ENCODE measurements at regions not wholly inside any gene's neighbourhood (a gene's known extent, or its start where the extent isn't known, plus 50 kb on each side); places are given as distances from the start of the nearest gene placed in this dataset.

DNA sequence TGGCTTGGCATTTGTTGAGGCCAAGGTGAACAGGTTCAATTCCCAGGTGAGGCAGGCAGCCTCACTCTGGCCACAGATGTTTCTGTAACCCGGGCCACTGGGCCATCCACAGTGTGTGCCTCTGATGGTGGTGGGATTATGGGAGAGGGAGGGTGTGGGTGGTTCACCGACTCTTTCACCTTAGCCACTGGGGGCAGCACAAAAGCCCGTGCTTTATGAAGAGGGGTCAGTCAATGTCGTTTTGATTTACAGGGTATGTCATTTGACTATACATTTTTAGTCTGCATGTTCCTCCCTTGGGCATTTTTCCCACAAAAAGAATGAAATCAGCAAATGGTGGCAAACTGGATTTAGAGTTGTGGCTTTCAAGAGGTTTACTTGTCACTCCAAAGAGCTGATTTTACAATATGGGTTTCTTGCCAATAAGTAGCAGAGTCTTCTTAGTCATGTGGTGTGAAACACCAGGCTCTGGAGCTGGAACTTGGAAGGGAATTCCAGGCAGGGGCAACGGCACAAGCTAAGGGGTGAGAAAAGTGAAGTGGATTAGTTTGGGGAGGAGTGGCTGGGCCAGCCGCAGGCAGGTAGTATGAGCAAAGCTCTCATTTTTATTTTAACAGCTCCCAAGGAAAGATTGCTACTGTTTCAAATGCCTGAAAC is 217.8 kb upstream of the ZBED5 start:
- no peak overlapping the region for H3K4me3 ChIP-seq (replicated peaks; ENCODE audit: insufficient read depth, low read length)
- TF ChIP-seq GABPA (IDR thresholded peaks at IDR 0.05; ENCODE audit: low read depth) (no peak), CTCF (IDR thresholded peaks at IDR 0.05; ENCODE audit: insufficient read depth, low read length) (no peak), POLR2AphosphoS5 (IDR thresholded peaks at IDR 0.05; ENCODE audit: low read depth) (no peak), SPI1 (IDR thresholded peaks at IDR 0.05; ENCODE audit: borderline replicate concordance, low read depth) (no peak)
- TF ChIP-seq, protein P1, sequence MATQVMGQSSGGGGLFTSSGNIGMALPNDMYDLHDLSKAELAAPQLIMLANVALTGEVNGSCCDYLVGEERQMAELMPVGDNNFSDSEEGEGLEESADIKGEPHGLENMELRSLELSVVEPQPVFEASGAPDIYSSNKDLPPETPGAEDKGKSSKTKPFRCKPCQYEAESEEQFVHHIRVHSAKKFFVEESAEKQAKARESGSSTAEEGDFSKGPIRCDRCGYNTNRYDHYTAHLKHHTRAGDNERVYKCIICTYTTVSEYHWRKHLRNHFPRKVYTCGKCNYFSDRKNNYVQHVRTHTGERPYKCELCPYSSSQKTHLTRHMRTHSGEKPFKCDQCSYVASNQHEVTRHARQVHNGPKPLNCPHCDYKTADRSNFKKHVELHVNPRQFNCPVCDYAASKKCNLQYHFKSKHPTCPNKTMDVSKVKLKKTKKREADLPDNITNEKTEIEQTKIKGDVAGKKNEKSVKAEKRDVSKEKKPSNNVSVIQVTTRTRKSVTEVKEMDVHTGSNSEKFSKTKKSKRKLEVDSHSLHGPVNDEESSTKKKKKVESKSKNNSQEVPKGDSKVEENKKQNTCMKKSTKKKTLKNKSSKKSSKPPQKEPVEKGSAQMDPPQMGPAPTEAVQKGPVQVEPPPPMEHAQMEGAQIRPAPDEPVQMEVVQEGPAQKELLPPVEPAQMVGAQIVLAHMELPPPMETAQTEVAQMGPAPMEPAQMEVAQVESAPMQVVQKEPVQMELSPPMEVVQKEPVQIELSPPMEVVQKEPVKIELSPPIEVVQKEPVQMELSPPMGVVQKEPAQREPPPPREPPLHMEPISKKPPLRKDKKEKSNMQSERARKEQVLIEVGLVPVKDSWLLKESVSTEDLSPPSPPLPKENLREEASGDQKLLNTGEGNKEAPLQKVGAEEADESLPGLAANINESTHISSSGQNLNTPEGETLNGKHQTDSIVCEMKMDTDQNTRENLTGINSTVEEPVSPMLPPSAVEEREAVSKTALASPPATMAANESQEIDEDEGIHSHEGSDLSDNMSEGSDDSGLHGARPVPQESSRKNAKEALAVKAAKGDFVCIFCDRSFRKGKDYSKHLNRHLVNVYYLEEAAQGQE (IDR thresholded peaks at IDR 0.05; ENCODE audit: insufficient replicate concordance, low read depth), result no peak
- no peak overlapping the region for H3K27ac ChIP-seq (replicated peaks)
- peaks cover 2% of the 10 kb centered on the region for H3K27me3 ChIP-seq (ENCODE audit: insufficient read depth, poor library complexity, severe bottlenecking)
- DNase-seq (ENCODE audit: low read depth in 1 of 2, low spot score in 1 of 2), result no peak

GRCh38 chr11:11074686-11075335 is 217.0 kb upstream of the ZBED5 start:
- TF ChIP-seq, protein P1 (IDR thresholded peaks at IDR 0.05; ENCODE audit: insufficient replicate concordance, low read depth), result no peak
- TF ChIP-seq CTCF (IDR thresholded peaks at IDR 0.05; ENCODE audit: insufficient read depth, low read length) (no peak), POLR2AphosphoS5 (IDR thresholded peaks at IDR 0.05; ENCODE audit: low read depth) (no peak), GABPA (IDR thresholded peaks at IDR 0.05; ENCODE audit: low read depth) (no peak), SPI1 (IDR thresholded peaks at IDR 0.05; ENCODE audit: borderline replicate concordance, low read depth) (no peak)
- no peak for DNase-seq (ENCODE audit: low read depth in 1 of 2, low spot score in 1 of 2)
- no peak overlapping the region for H3K4me3 ChIP-seq (replicated peaks; ENCODE audit: insufficient read depth, low read length)
- H3K27ac ChIP-seq (replicated peaks), result no peak overlapping the region
- peaks cover 2% of the 10 kb centered on the region for H3K27me3 ChIP-seq (ENCODE audit: insufficient read depth, poor library complexity, severe bottlenecking)

DNA sequence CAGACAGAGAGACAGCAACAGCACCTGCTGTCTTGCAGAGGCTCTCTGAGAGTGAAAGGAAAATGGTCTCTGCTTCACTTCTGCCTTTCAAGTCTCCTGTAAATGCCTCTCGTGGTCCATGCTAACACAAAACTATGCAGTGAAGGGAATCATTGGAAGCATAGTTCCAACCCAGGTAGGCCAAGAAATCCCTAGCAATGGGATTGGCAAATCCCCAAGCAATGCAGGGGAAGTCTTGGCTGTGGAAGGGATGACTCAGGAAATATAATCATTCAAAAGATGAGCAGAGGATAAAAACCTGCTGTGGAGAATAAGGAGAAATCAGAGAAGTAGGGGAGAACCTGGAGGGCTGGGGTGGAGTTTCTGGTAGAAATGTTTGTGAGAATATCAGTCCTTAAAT is 216.1 kb upstream of the ZBED5 start:
- TF ChIP-seq GABPA (IDR thresholded peaks at IDR 0.05; ENCODE audit: low read depth), result no peak
- no peak for TF ChIP-seq POLR2AphosphoS5 (IDR thresholded peaks at IDR 0.05; ENCODE audit: low read depth)
- no peak for TF ChIP-seq SPI1 (IDR thresholded peaks at IDR 0.05; ENCODE audit: borderline replicate concordance, low read depth)
- no peak for TF ChIP-seq CTCF (IDR thresholded peaks at IDR 0.05; ENCODE audit: insufficient read depth, low read length)
- TF ChIP-seq, protein P1 (IDR thresholded peaks at IDR 0.05; ENCODE audit: insufficient replicate concordance, low read depth), result no peak
- Histone ChIP-seq H3K4me3 (replicated peaks; ENCODE audit: insufficient read depth, low read length) (no peak overlapping the region), H3K27me3 (ENCODE audit: insufficient read depth, poor library complexity, severe bottlenecking) (peaks cover 2% of the 10 kb centered on the region), H3K27ac (replicated peaks) (no peak overlapping the region)
- no peak for DNase-seq (ENCODE audit: low read depth in 1 of 2, low spot score in 1 of 2)

All from HL-60 (cell line).